ENCODE measurements at regions not wholly inside any gene's neighbourhood (a gene's known extent, or its start where the extent isn't known, plus 50 kb on each side); places are given as distances from the start of the nearest gene placed in this dataset.

DNA sequence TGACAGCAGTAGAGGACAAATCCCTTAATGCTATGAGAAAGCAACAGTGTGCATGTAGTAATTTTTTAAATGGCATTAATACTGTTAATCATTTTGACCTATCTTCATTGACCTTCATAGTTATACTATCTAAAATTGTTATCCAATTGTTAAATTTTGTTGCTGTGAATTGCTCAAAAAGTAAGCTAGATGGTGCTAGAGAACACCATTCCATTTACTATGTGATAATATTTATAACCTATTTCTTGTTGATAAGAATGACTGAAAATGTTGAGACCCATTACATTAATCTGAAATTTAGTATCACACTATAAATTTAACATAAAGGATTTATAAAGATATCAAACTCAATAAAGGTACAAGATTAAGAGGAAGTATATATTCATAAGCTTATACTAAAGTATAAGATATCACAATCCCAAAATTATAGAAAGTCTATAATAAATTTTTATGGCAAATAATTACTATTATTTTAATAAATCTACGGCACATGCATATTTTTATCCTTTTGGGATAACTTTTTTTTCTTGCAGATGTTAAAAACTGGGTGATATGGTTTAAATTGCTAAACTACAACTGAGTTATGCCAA, 1573.3 kb downstream of the PCDH9 start:
- DNase-seq (ENCODE audit: low spot score): no peak
- Histone ChIP-seq H3K36me3 (ENCODE audit: control insufficient read depth in 4 of 4, insufficient read depth in 3 of 4, low read depth in 1 of 4, low read length in 3 of 4) (no peaks in the 10 kb centered on the region), H3K9me3 (ENCODE audit: control insufficient read depth in 4 of 4, low read length in 3 of 4) (no peaks in the 10 kb centered on the region), H3K4me1 (ENCODE audit: control insufficient read depth in 4 of 4, insufficient read depth in 4 of 4, low read length in 3 of 4) (no peaks in the 10 kb centered on the region), H3K27me3 (ENCODE audit: control insufficient read depth in 4 of 4, insufficient read depth in 4 of 4, low read length in 3 of 4) (peaks cover 0 to 4% (median 0%) of the 10 kb centered on the region in 4 donors), H3K4me3 (ENCODE audit: low read depth in 1 of 3, low read length in 3 of 3) (no peak overlapping the region), H3K27ac (ENCODE audit: low read depth in 1 of 2, low read length in 2 of 2) (no peak overlapping the region), H3K9ac (ENCODE audit: low read depth in 1 of 2, low read length in 2 of 2) (no peak overlapping the region)
- TF ChIP-seq, protein P1, sequence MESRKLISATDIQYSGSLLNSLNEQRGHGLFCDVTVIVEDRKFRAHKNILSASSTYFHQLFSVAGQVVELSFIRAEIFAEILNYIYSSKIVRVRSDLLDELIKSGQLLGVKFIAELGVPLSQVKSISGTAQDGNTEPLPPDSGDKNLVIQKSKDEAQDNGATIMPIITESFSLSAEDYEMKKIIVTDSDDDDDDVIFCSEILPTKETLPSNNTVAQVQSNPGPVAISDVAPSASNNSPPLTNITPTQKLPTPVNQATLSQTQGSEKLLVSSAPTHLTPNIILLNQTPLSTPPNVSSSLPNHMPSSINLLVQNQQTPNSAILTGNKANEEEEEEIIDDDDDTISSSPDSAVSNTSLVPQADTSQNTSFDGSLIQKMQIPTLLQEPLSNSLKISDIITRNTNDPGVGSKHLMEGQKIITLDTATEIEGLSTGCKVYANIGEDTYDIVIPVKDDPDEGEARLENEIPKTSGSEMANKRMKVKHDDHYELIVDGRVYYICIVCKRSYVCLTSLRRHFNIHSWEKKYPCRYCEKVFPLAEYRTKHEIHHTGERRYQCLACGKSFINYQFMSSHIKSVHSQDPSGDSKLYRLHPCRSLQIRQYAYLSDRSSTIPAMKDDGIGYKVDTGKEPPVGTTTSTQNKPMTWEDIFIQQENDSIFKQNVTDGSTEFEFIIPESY (IDR thresholded peaks at IDR 0.05): no peak
- no peak for TF ChIP-seq FOXA1 (IDR thresholded peaks at IDR 0.05)
- TF ChIP-seq RXRA (IDR thresholded peaks at IDR 0.05): no peak
- TF ChIP-seq JUND (IDR thresholded peaks at IDR 0.05): no peak
- TF ChIP-seq RAD21 (IDR thresholded peaks at IDR 0.05): peak; percentile 70 to 72
- TF ChIP-seq, protein P2, sequence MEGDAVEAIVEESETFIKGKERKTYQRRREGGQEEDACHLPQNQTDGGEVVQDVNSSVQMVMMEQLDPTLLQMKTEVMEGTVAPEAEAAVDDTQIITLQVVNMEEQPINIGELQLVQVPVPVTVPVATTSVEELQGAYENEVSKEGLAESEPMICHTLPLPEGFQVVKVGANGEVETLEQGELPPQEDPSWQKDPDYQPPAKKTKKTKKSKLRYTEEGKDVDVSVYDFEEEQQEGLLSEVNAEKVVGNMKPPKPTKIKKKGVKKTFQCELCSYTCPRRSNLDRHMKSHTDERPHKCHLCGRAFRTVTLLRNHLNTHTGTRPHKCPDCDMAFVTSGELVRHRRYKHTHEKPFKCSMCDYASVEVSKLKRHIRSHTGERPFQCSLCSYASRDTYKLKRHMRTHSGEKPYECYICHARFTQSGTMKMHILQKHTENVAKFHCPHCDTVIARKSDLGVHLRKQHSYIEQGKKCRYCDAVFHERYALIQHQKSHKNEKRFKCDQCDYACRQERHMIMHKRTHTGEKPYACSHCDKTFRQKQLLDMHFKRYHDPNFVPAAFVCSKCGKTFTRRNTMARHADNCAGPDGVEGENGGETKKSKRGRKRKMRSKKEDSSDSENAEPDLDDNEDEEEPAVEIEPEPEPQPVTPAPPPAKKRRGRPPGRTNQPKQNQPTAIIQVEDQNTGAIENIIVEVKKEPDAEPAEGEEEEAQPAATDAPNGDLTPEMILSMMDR (IDR thresholded peaks at IDR 0.05; ENCODE audit: low read depth, low read length, missing input control): peak; percentile 26
- TF ChIP-seq, protein P3, sequence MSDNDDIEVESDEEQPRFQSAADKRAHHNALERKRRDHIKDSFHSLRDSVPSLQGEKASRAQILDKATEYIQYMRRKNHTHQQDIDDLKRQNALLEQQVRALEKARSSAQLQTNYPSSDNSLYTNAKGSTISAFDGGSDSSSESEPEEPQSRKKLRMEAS (IDR thresholded peaks at IDR 0.05): no peak
- TF ChIP-seq EGR1 (IDR thresholded peaks at IDR 0.05; ENCODE audit: low read depth in 2 of 2): no peak
- 44% methylated on average over 1 of the region's 1 CpG for WGBS

DNA sequence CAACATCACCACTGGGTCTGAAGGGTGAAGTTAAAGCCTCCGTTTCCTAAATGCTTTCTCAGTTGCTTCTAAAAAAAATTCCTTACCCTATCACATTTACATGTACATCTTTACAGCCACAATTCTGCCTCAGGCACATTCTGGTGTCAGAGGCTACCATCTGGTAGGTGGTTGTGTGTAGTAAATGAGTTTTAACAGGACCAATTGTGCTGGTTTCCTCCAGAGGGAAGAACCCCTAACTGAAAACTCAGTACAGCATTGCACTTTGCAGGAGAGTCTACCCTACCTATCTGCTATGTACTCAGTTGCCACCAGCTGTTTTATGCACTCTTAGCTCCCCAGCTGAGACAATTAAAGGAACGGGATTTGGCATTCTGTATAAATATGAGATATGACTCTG, 1576.5 kb downstream of the PCDH9 start:
- Histone ChIP-seq H3K27ac (ENCODE audit: low read depth in 1 of 2, low read length in 2 of 2) (no peak overlapping the region), H3K9ac (ENCODE audit: low read depth in 1 of 2, low read length in 2 of 2) (no peak overlapping the region), H3K4me1 (ENCODE audit: control insufficient read depth in 4 of 4, insufficient read depth in 4 of 4, low read length in 3 of 4) (no peaks in the 10 kb centered on the region), H3K4me3 (ENCODE audit: low read depth in 1 of 3, low read length in 3 of 3) (no peak overlapping the region), H3K36me3 (ENCODE audit: control insufficient read depth in 4 of 4, insufficient read depth in 3 of 4, low read depth in 1 of 4, low read length in 3 of 4) (no peaks in the 10 kb centered on the region), H3K27me3 (ENCODE audit: control insufficient read depth in 4 of 4, insufficient read depth in 4 of 4, low read length in 3 of 4) (peaks cover 0 to 4% (median 0%) of the 10 kb centered on the region in 4 donors), H3K9me3 (ENCODE audit: control insufficient read depth in 4 of 4, low read length in 3 of 4) (no peaks in the 10 kb centered on the region)
- DNase-seq (ENCODE audit: low spot score): no peak
- WGBS: 51% methylated on average over 2 of the region's 2 CpGs
- no peak for TF ChIP-seq HNF4A (conservative IDR thresholded peaks at IDR 0.05)
- TF ChIP-seq, protein P2 (IDR thresholded peaks at IDR 0.05; ENCODE audit: low read depth, low read length, missing input control): no peak
- TF ChIP-seq, protein P1 (IDR thresholded peaks at IDR 0.05): no peak
- TF ChIP-seq TAF1 (conservative IDR thresholded peaks at IDR 0.05): no peak
- no peak for TF ChIP-seq EGR1 (IDR thresholded peaks at IDR 0.05; ENCODE audit: low read depth in 2 of 2)
- TF ChIP-seq, protein P4, sequence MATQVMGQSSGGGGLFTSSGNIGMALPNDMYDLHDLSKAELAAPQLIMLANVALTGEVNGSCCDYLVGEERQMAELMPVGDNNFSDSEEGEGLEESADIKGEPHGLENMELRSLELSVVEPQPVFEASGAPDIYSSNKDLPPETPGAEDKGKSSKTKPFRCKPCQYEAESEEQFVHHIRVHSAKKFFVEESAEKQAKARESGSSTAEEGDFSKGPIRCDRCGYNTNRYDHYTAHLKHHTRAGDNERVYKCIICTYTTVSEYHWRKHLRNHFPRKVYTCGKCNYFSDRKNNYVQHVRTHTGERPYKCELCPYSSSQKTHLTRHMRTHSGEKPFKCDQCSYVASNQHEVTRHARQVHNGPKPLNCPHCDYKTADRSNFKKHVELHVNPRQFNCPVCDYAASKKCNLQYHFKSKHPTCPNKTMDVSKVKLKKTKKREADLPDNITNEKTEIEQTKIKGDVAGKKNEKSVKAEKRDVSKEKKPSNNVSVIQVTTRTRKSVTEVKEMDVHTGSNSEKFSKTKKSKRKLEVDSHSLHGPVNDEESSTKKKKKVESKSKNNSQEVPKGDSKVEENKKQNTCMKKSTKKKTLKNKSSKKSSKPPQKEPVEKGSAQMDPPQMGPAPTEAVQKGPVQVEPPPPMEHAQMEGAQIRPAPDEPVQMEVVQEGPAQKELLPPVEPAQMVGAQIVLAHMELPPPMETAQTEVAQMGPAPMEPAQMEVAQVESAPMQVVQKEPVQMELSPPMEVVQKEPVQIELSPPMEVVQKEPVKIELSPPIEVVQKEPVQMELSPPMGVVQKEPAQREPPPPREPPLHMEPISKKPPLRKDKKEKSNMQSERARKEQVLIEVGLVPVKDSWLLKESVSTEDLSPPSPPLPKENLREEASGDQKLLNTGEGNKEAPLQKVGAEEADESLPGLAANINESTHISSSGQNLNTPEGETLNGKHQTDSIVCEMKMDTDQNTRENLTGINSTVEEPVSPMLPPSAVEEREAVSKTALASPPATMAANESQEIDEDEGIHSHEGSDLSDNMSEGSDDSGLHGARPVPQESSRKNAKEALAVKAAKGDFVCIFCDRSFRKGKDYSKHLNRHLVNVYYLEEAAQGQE (IDR thresholded peaks at IDR 0.05): no peak
- TF ChIP-seq NR2F2 (IDR thresholded peaks at IDR 0.05): no peak
- TF ChIP-seq RAD21 (IDR thresholded peaks at IDR 0.05): no peak
- no peak for TF ChIP-seq RXRA (IDR thresholded peaks at IDR 0.05)
- no peak for TF ChIP-seq YY1 (IDR thresholded peaks at IDR 0.05)
- TF ChIP-seq JUND (IDR thresholded peaks at IDR 0.05): no peak
- no peak for TF ChIP-seq GABPA (IDR thresholded peaks at IDR 0.05 in 1 of 2, conservative IDR thresholded peaks at IDR 0.05 in 1 of 2)
- no peak for TF ChIP-seq FOXA2 (IDR thresholded peaks at IDR 0.05)
- TF ChIP-seq FOXA1 (IDR thresholded peaks at IDR 0.05): no peak
- no peak for TF ChIP-seq SP1 (IDR thresholded peaks at IDR 0.05)

Measured in liver (tissue), 8 donors.